Liver (tissue), 8 donors: ENCODE measurements at regions not wholly inside any gene's neighbourhood (a gene's known extent, or its start where the extent isn't known, plus 50 kb on each side); places are given as distances from the start of the nearest gene placed in this dataset.

Experiments
- DNase-seq: peaks from one replicate; pipeline ENCODE4 v3.0.0-alpha.2; 2017; ENCODE audit warnings: low spot score
- H3K27ac ChIP-seq, 2 donors: one replicate each; pipeline ENCODE4 v1.7.0; 2013; ENCODE audit warnings: inconsistent platforms in 2 of 2, low read length in 2 of 2, control low read depth in 1 of 2, low read depth in 1 of 2, mild to moderate bottlenecking in 1 of 2
- H3K27me3 ChIP-seq, 4 donors: one replicate each; pipeline versions ENCODE4 v1.6.1 to v1.7.0; 2013; ENCODE audit warnings: low read length in 3 of 4, inconsistent platforms in 1 of 4, mild to moderate bottlenecking in 1 of 4, moderate library complexity in 1 of 4; ENCODE audit not compliant: control insufficient read depth in 4 of 4, insufficient read depth in 4 of 4
- H3K36me3 ChIP-seq, 4 donors: one replicate each; pipeline versions ENCODE4 v1.6.1 to v1.7.0; 2013; ENCODE audit warnings: low read length in 3 of 4, mild to moderate bottlenecking in 3 of 4, low read depth in 1 of 4, moderate library complexity in 1 of 4; ENCODE audit not compliant: control insufficient read depth in 4 of 4, insufficient read depth in 3 of 4
- H3K4me1 ChIP-seq, 4 donors: one replicate each; pipeline versions ENCODE4 v1.6.1 to v1.7.0; 2013; ENCODE audit warnings: low read length in 3 of 4, mild to moderate bottlenecking in 3 of 4, moderate library complexity in 1 of 4; ENCODE audit not compliant: control insufficient read depth in 4 of 4, insufficient read depth in 4 of 4
- H3K4me3 ChIP-seq, 3 donors: one replicate each; pipeline versions ENCODE4 v1.6.1 to v1.7.0; 2013; ENCODE audit warnings: low read length in 3 of 3, control low read depth in 1 of 3, low read depth in 1 of 3, mild to moderate bottlenecking in 1 of 3
- H3K9ac ChIP-seq, 2 donors: one replicate each; pipeline ENCODE4 v1.7.0; 2013; ENCODE audit warnings: low read length in 2 of 2, mild to moderate bottlenecking in 2 of 2, moderate library complexity in 2 of 2, control low read depth in 1 of 2, low read depth in 1 of 2
- H3K9me3 ChIP-seq, 4 donors: one replicate each; pipeline versions ENCODE4 v1.6.1 to v1.7.0; 2013; ENCODE audit warnings: low read length in 3 of 4; ENCODE audit not compliant: control insufficient read depth in 4 of 4
- FOXA2 ChIP-seq: IDR thresholded peaks from 2 replicates; pipeline ENCODE4 v1.6.1; 2016; ENCODE audit warnings: antibody characterized with exemption
- GABPA ChIP-seq, 2 donors: IDR thresholded peaks in 1 of 2; conservative IDR thresholded peaks in 1 of 2; 2 replicates each; pipeline ENCODE4 v1.6.1; 2016; ENCODE audit warnings: antibody characterized with exemption in 2 of 2, mild to moderate bottlenecking in 1 of 2, moderate library complexity in 1 of 2
- JUND ChIP-seq, 2 donors: IDR thresholded peaks; 2 replicates each; pipeline ENCODE4 v1.6.1; 2016; ENCODE audit warnings: antibody characterized with exemption in 2 of 2
- RAD21 ChIP-seq, 2 donors: IDR thresholded peaks; 2 replicates each; pipeline ENCODE4 v1.6.1; 2016; ENCODE audit warnings: antibody characterized with exemption in 2 of 2, mild to moderate bottlenecking in 2 of 2
- RXRA ChIP-seq, 2 donors: IDR thresholded peaks; 2 replicates each; pipeline ENCODE4 v1.6.1; 2017 to 2018; ENCODE audit warnings: antibody characterized with exemption in 2 of 2, mild to moderate bottlenecking in 1 of 2
- YY1 ChIP-seq: IDR thresholded peaks from 2 replicates; pipeline ENCODE4 v1.6.1; 2016; ENCODE audit warnings: antibody characterized with exemption, mild to moderate bottlenecking
- WGBS: extraction: QIAGEN DNeasy Blood & Tissue Kit; methylation state at CpG from one replicate; pipeline ENCODE4 v1.1.7; 2013; 5-methylcytosine and 5-hydroxymethylcytosine counted together
- TF ChIP-seq, protein P1 (sequence below): IDR thresholded peaks from 2 replicates; pipeline ENCODE4 v1.6.1; 2016; ENCODE audit warnings: antibody characterized with exemption
- TF ChIP-seq, protein P2 (sequence below): fragments of 150-350 bp; IDR thresholded peaks from 2 replicates; pipeline ENCODE4 v1.5.1; 2017; ENCODE audit warnings: improper control_type of control experiment, low read depth, low read length; ENCODE audit not compliant: missing input control
- TF ChIP-seq, protein P3 (sequence below): IDR thresholded peaks from 2 replicates; pipeline ENCODE4 v1.6.1; 2016; ENCODE audit warnings: antibody characterized with exemption, mild to moderate bottlenecking
- donor health status: healthy.
- donor health status: healthy.
- donor health status: healthy.
- donor health status: healthy.
- donor health status: healthy.

DNA sequence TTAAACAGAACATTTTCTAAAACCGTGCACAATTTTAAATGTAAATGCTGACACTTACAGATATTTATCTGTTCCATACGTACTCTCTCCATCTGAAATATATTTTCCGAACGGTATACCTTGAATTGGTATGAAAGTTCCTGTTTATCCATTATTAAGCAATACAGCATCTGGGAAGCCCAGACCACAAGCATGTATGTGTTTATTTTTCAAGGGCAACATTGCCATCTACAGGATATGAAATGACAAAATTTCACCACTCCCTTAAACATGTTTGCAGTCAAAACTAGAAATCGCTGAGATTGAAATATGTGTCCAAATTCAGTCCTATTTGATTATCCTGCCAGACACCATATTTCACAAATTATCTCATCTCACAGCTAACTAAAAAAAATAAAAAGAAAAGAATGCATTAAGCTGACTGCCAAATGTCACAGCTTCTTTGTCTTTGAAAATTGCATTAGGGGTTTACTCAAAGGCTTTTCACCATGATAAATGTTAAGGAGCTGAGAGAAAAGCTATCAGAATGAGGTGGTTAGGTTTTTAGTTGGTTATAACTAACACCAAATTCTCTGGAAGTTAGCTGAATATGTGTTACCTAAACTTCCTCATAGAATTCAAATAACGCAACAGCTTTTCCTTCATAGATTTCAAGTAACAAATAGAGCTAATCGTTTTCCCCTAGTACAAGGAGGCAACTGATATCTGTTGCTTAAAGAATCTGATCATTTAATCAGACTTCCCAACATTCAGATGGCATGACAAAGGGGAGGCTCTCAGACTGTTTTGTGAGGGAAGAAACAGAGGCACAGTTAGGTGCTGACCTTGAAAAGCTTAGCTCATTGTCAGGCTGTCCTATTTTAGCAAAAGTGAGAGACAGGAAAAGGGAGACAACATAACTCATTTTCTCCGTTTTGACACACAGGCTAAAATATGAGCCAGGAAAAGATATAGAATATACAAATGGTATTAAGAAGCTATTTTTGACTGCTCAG, 533.1 kb downstream of the TBL1XR1 start:
- H3K9me3 ChIP-seq, result no peaks in the 10 kb centered on the region
- no peak for DNase-seq
- TF ChIP-seq, protein P1, sequence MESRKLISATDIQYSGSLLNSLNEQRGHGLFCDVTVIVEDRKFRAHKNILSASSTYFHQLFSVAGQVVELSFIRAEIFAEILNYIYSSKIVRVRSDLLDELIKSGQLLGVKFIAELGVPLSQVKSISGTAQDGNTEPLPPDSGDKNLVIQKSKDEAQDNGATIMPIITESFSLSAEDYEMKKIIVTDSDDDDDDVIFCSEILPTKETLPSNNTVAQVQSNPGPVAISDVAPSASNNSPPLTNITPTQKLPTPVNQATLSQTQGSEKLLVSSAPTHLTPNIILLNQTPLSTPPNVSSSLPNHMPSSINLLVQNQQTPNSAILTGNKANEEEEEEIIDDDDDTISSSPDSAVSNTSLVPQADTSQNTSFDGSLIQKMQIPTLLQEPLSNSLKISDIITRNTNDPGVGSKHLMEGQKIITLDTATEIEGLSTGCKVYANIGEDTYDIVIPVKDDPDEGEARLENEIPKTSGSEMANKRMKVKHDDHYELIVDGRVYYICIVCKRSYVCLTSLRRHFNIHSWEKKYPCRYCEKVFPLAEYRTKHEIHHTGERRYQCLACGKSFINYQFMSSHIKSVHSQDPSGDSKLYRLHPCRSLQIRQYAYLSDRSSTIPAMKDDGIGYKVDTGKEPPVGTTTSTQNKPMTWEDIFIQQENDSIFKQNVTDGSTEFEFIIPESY, result no peak
- no peak for TF ChIP-seq GABPA (IDR thresholded peaks at IDR 0.05 in 1 of 2, conservative IDR thresholded peaks at IDR 0.05 in 1 of 2)
- TF ChIP-seq, protein P2, sequence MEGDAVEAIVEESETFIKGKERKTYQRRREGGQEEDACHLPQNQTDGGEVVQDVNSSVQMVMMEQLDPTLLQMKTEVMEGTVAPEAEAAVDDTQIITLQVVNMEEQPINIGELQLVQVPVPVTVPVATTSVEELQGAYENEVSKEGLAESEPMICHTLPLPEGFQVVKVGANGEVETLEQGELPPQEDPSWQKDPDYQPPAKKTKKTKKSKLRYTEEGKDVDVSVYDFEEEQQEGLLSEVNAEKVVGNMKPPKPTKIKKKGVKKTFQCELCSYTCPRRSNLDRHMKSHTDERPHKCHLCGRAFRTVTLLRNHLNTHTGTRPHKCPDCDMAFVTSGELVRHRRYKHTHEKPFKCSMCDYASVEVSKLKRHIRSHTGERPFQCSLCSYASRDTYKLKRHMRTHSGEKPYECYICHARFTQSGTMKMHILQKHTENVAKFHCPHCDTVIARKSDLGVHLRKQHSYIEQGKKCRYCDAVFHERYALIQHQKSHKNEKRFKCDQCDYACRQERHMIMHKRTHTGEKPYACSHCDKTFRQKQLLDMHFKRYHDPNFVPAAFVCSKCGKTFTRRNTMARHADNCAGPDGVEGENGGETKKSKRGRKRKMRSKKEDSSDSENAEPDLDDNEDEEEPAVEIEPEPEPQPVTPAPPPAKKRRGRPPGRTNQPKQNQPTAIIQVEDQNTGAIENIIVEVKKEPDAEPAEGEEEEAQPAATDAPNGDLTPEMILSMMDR, result peak; percentile 27
- TF ChIP-seq RAD21 (IDR thresholded peaks at IDR 0.05), result peak; percentile 72 to 75
- no peak for TF ChIP-seq RXRA (IDR thresholded peaks at IDR 0.05)
- H3K27me3 ChIP-seq, result no peaks in the 10 kb centered on the region
- WGBS, result 23% methylated on average over 8 of the region's 8 CpGs
- no peaks in the 10 kb centered on the region for H3K4me1 ChIP-seq
- no peak overlapping the region for H3K9ac ChIP-seq
- no peaks in the 10 kb centered on the region for H3K36me3 ChIP-seq
- no peak overlapping the region for H3K4me3 ChIP-seq
- H3K27ac ChIP-seq, result no peak overlapping the region

DNA sequence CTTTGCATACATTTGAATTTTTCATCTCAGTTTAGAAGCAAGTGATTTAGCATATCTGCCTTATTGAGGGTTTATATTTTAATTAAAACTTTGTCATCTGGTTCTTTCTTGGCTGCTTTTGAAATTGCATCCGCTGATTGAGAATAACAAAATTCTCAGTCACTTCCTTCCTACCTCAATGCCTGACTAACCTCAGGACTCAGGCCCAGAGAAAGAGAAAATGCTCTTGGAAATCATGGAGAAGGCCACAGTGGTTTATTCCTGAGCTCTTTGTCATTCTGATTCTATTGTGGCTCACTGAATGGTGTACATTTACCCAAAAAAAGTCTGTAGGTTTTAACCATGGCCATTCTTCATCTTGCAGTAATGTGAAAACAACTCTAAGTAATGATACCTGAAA, 533.9 kb downstream of the TBL1XR1 start:
- H3K27ac ChIP-seq, result no peak overlapping the region
- DNase-seq, result no peak
- H3K27me3 ChIP-seq, result no peaks in the 10 kb centered on the region
- TF ChIP-seq YY1, result no peak
- TF ChIP-seq JUND (IDR thresholded peaks at IDR 0.05), result no peak
- TF ChIP-seq, protein P3, sequence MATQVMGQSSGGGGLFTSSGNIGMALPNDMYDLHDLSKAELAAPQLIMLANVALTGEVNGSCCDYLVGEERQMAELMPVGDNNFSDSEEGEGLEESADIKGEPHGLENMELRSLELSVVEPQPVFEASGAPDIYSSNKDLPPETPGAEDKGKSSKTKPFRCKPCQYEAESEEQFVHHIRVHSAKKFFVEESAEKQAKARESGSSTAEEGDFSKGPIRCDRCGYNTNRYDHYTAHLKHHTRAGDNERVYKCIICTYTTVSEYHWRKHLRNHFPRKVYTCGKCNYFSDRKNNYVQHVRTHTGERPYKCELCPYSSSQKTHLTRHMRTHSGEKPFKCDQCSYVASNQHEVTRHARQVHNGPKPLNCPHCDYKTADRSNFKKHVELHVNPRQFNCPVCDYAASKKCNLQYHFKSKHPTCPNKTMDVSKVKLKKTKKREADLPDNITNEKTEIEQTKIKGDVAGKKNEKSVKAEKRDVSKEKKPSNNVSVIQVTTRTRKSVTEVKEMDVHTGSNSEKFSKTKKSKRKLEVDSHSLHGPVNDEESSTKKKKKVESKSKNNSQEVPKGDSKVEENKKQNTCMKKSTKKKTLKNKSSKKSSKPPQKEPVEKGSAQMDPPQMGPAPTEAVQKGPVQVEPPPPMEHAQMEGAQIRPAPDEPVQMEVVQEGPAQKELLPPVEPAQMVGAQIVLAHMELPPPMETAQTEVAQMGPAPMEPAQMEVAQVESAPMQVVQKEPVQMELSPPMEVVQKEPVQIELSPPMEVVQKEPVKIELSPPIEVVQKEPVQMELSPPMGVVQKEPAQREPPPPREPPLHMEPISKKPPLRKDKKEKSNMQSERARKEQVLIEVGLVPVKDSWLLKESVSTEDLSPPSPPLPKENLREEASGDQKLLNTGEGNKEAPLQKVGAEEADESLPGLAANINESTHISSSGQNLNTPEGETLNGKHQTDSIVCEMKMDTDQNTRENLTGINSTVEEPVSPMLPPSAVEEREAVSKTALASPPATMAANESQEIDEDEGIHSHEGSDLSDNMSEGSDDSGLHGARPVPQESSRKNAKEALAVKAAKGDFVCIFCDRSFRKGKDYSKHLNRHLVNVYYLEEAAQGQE, result no peak
- TF ChIP-seq FOXA2, result no peak
- 66% methylated on average over 1 of the region's 1 CpG for WGBS
- no peaks in the 10 kb centered on the region for H3K9me3 ChIP-seq
- H3K9ac ChIP-seq, result no peak overlapping the region
- H3K4me1 ChIP-seq, result no peaks in the 10 kb centered on the region
- no peaks in the 10 kb centered on the region for H3K36me3 ChIP-seq
- no peak overlapping the region for H3K4me3 ChIP-seq
